HL-60 (cell line): ENCODE measurements at regions not wholly inside any gene's neighbourhood (a gene's known extent, or its start where the extent isn't known, plus 50 kb on each side); places are given as distances from the start of the nearest gene placed in this dataset.

Experiments used
- CTCF ChIP-seq: IDR thresholded peaks from one replicate; pipeline ENCODE4 v1.5.1; 2011; ENCODE audit warnings: low read length, control low read depth, inconsistent platforms; ENCODE audit not compliant: insufficient read depth
- POLR2AphosphoS5 ChIP-seq: IDR thresholded peaks from 2 replicates; pipeline ENCODE4 v1.6.1; 2012; ENCODE audit warnings: low read depth
- REST ChIP-seq: IDR thresholded peaks from 2 replicates; pipeline ENCODE4 v1.6.1; 2012; ENCODE audit warnings: low read depth; ENCODE audit not compliant: insufficient replicate concordance

- TF ChIP-seq CTCF, result no peak
- TF ChIP-seq REST, result no peak
- TF ChIP-seq POLR2AphosphoS5, result no peak
Measured at GRCh38 chr9:8207596-8207995, 408.0 kb upstream of the DMAC1 start.
